ENCODE measurements at regions not wholly inside any gene's neighbourhood (a gene's known extent, or its start where the extent isn't known, plus 50 kb on each side); places are given as distances from the start of the nearest gene placed in this dataset.

DNA sequence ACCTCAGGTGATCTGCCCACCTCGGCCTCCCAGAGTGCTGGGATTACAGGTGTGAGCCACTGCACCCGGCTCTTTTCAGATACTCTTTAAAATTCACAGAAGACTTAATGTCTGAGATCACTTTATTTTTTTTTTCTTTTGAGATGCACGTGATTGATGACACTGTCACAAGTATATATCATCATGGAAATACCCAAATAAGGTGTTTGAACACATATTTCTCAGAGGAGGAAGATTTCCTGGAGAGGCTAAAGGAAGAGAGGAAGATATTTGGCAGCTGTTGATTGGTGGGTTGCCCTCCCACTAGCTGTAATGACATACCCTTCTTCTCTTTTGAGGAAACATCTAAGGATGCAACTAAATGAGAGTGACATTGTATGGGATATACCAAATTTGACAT is 225.9 kb upstream of the CITED2 start:
- Mint-ChIP-seq H3K27me3 (no peaks in the 10 kb centered on the region), H3K36me3 (ENCODE audit: low read depth) (no peaks in the 10 kb centered on the region), H3K4me3 (no peak overlapping the region), H3K4me1 (no peaks in the 10 kb centered on the region), H3K9me3 (no peaks in the 10 kb centered on the region), H3K27ac (no peak overlapping the region)
- TF ChIP-seq, protein P1, sequence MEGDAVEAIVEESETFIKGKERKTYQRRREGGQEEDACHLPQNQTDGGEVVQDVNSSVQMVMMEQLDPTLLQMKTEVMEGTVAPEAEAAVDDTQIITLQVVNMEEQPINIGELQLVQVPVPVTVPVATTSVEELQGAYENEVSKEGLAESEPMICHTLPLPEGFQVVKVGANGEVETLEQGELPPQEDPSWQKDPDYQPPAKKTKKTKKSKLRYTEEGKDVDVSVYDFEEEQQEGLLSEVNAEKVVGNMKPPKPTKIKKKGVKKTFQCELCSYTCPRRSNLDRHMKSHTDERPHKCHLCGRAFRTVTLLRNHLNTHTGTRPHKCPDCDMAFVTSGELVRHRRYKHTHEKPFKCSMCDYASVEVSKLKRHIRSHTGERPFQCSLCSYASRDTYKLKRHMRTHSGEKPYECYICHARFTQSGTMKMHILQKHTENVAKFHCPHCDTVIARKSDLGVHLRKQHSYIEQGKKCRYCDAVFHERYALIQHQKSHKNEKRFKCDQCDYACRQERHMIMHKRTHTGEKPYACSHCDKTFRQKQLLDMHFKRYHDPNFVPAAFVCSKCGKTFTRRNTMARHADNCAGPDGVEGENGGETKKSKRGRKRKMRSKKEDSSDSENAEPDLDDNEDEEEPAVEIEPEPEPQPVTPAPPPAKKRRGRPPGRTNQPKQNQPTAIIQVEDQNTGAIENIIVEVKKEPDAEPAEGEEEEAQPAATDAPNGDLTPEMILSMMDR (IDR thresholded peaks at IDR 0.05) = no peak
- intact Hi-C loops (cut with micrococcal nuclease) = no loop called here
- ChIA-PET POLR2A (interaction anchor here (0.6 kb wide), 1 partner anchor 1799 kb away, joined by 4 read pairs; no protein-coding TSS in a partner anchor), CTCF (no interaction called here)
- DNase-seq (no peak), ATAC-seq (ENCODE audit: low read depth) (no peak)

DNA sequence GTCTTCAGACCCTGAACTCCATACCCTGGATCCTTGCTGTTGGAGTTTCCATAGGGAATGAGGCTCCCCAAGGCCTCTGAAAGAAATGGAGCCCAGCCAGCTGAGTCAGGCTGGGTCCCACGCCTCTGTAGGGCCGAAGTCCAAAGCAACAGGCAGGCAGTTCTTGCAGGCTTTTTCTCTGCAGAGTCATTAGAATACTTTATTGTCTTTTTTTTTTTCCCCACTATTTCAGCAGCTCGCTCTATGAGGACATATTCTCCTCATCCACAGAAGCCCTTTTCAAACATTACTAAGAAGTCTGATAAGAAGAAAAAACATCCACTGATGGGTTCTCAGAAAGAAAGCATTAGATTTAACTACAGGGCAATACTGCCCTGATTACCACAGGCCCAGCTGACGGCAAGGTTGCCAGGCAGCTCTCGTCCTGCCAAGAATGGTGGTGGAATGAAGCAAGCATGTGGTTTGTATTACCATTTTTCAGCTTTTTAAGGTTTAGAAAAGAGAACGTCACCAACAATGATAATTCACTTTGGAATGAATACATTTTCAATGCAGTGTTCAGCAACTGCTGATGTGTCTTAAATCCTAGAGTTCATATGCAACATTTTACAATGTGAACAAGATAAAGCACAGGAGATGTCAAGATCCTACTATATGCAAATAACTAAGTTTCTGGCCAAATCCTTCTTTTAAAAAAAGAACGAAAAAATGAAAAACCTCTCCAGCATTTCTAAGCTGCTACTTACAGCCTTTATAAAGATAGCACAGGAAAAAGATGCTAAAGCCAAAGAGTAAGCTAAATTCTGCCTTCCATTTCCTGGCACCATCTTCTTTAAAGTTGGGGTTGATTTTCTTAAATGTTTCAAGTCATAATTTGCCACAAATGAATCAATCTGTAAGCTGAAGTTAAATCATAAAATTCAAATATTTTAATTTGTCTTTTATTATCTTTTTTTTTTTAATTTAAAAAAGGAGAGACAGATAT is 223.6 kb upstream of the CITED2 start:
- POLR2A ChIA-PET = interaction anchor here (0.5 kb wide), 1 partner anchor 14 kb away, joined by 5 read pairs; no protein-coding TSS in a partner anchor

GRCh38 chr6:139597087-139597763 is 222.8 kb upstream of the CITED2 start:
- Mint-ChIP-seq H3K36me3 (ENCODE audit: low read depth) (no peaks in the 10 kb centered on the region), H3K9me3 (no peaks in the 10 kb centered on the region), H3K4me3 (no peak overlapping the region), H3K27ac (no peak overlapping the region), H3K4me1 (no peaks in the 10 kb centered on the region), H3K27me3 (peaks cover 4% of the 10 kb centered on the region)
- ATAC-seq (ENCODE audit: low read depth) (no peak), DNase-seq (no peak)
- ChIA-PET POLR2A (interaction anchor here (0.5 kb wide), 1 partner anchor 13 kb away, joined by 5 read pairs; no protein-coding TSS in a partner anchor), CTCF (no interaction called here)
- intact Hi-C loops (cut with micrococcal nuclease) = no loop called here
- TF ChIP-seq, protein P1 (IDR thresholded peaks at IDR 0.05) = no peak

More for the DNA sequence above, 223.6 kb upstream of the CITED2 start:
- Mint-ChIP-seq H3K36me3 (ENCODE audit: low read depth) (no peaks in the 10 kb centered on the region), H3K27ac (no peak overlapping the region), H3K4me1 (no peaks in the 10 kb centered on the region), H3K4me3 (no peak overlapping the region), H3K9me3 (no peaks in the 10 kb centered on the region), H3K27me3 (no peaks in the 10 kb centered on the region)
- ATAC-seq (ENCODE audit: low read depth) = no peak
- CTCF ChIA-PET = no interaction called here
- TF ChIP-seq, protein P1 (IDR thresholded peaks at IDR 0.05) = no peak
- intact Hi-C loops (cut with micrococcal nuclease) = no loop called here
- no peak for DNase-seq

DNA sequence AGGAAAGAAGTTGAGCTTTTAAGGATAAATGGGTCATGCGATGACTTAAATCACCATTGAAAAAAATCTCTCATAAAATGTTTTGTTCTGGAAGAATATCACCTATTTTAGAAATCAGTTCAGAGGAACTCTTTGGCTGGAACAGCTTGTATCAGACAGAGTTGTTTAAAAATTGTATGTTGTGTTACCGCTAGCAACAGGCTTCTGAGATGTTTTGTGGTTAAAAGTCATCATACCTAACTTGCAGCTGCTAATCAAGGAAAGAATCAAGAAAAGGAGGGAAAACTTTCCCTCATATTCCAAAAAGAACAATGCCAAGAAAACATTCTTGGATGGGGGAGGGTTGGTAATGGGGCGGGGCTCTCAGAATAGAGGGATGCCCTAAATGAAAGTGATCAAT is 220.7 kb upstream of the CITED2 start:
- TF ChIP-seq, protein P1 (IDR thresholded peaks at IDR 0.05) = no peak
- ChIA-PET POLR2A (no interaction called here), CTCF (no interaction called here)
- intact Hi-C loops (cut with micrococcal nuclease) = no loop called here
- Mint-ChIP-seq H3K27ac (no peak overlapping the region), H3K9me3 (no peaks in the 10 kb centered on the region), H3K4me3 (no peak overlapping the region), H3K36me3 (ENCODE audit: low read depth) (no peaks in the 10 kb centered on the region), H3K27me3 (peaks cover 4% of the 10 kb centered on the region), H3K4me1 (no peaks in the 10 kb centered on the region)
- ATAC-seq (ENCODE audit: low read depth) (no peak), DNase-seq (no peak)

DNA sequence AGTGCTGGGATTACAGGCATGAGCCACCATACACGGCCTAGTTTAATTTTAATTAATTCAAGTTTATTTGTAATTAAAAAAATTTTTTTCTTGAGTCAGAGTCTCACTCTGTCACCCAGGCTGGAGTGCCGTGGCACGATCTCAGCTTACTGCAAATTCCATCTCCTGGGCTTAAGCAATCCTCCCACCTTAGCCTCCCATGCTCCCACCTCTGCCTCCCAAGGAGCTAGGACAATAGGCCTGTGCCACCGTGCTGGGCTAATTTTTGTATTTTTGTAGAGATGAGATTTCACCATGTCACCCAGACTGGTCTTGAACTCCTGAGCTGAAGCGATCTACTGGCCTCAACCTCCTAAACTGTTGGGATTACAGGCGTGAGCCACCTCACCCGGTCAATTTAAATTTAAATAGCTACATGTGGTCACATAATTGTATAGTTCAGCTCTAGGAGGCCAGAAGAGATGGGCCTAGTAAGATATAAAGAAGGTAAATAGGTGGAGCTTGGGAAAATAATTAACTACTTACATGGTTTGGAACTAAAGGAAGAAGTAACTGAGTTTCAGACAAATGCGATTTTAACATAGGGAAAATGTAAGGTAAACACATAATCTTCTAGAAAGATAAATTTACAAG is 220.0 kb upstream of the CITED2 start:
- Mint-ChIP-seq H3K4me3 (no peak overlapping the region), H3K27me3 (peaks cover 4% of the 10 kb centered on the region), H3K9me3 (no peaks in the 10 kb centered on the region), H3K27ac (no peak overlapping the region), H3K4me1 (no peaks in the 10 kb centered on the region), H3K36me3 (ENCODE audit: low read depth) (no peaks in the 10 kb centered on the region)
- TF ChIP-seq, protein P1 (IDR thresholded peaks at IDR 0.05) = no peak
- no peak for ATAC-seq (ENCODE audit: low read depth)
- ChIA-PET POLR2A (no interaction called here), CTCF (no interaction called here)
- intact Hi-C loops (cut with micrococcal nuclease) = no loop called here
- no peak for DNase-seq
